B cell (primary cell): ENCODE measurements at regions not wholly inside any gene's neighbourhood (a gene's known extent, or its start where the extent isn't known, plus 50 kb on each side); places are given as distances from the start of the nearest gene placed in this dataset.

ENCODE experiments used
- ATAC-seq: fragments of 200-7000 bp; cut with Tn5 transposase; one replicate; pipeline ENCODE4 v1.10.0; 2021; ENCODE audit warnings: low read depth, mild to moderate bottlenecking, moderate number of reproducible peaks, moderate library complexity
- CTCF ChIA-PET: fragments of 350-600 bp; sonication (Branson Sonifier 250); formaldehyde crosslinking; loops from one replicate; lab custom pipeline; 2021; ENCODE audit warnings: antibody characterized with exemption, inconsistent platforms; lab: Charles Lee
- POLR2A ChIA-PET: fragments of 350-600 bp; sonication (Branson Sonifier 250); formaldehyde crosslinking; loops from one replicate; lab custom pipeline; 2021; ENCODE audit warnings: antibody characterized with exemption; lab: Charles Lee
- DNase-seq: peaks from one replicate; pipeline ENCODE4 v3.0.0; 2013
- H2AFZ ChIP-seq: 2 replicates; pipeline ENCODE4 v1.6.1; 2012; ENCODE audit warnings: mild to moderate bottlenecking, low read depth, low read length; ENCODE audit not compliant: insufficient read depth, poor library complexity, severe bottlenecking
- H3K27ac ChIP-seq, 2 donors: 1 replicate in 1 of 2; 2 replicates in 1 of 2; pipeline ENCODE4 v1.5.1; 2012 to 2013; ENCODE audit warnings: low read length in 2 of 2, mild to moderate bottlenecking in 2 of 2, moderate library complexity in 1 of 2
- H3K27me3 ChIP-seq, 4 experiments: fragments of 200-600 bp in 1 of 4; sonication (generic) in 1 of 4; replicated peaks in 1 of 4; 1 replicate in 2 of 4; 2 replicates in 2 of 4; pipeline versions ENCODE4 v1.6.1 to v1.7.0; 2013 to 2016; ENCODE audit warnings: low read length in 3 of 4, mild to moderate bottlenecking in 2 of 4, mixed read lengths in 1 of 4, moderate library complexity in 1 of 4; ENCODE audit not compliant: insufficient read depth in 4 of 4, control insufficient read depth in 3 of 4; ENCODE audit errors: control extremely low read depth in 1 of 4
- H3K36me3 ChIP-seq, 2 experiments: replicated peaks in 1 of 2; 1 replicate in 1 of 2; 2 replicates in 1 of 2; pipeline versions ENCODE4 v1.6.1 to v1.7.1; 2013; ENCODE audit warnings: low read length in 1 of 2; ENCODE audit not compliant: insufficient read depth in 2 of 2, control insufficient read depth in 1 of 2; ENCODE audit errors: control extremely low read depth in 1 of 2, extremely low read depth in 1 of 2
- H3K4me1 ChIP-seq, 2 donors: fragments of 200-600 bp in 1 of 2; sonication (generic) in 1 of 2; 1 replicate in 1 of 2; 2 replicates in 1 of 2; pipeline versions ENCODE4 v1.5.1 to v1.6.1; 2013 to 2017; ENCODE audit warnings: low read length in 2 of 2; ENCODE audit not compliant: control insufficient read depth in 2 of 2, insufficient read depth in 2 of 2
- H3K4me2 ChIP-seq: replicated peaks from 2 replicates; pipeline ENCODE3; 2012; ENCODE audit warnings: mild to moderate bottlenecking, low read depth, low read length; ENCODE audit not compliant: poor library complexity, severe bottlenecking
- H3K4me3 ChIP-seq, 5 experiments: fragments of 200-600 bp in 1 of 5; sonication (generic) in 1 of 5; 1 replicate in 3 of 5; 2 replicates in 2 of 5; pipeline versions ENCODE4 v1.5.1 to v1.7.0; 2011 to 2016; ENCODE audit warnings: low read length in 4 of 5, mild to moderate bottlenecking in 4 of 5, low read depth in 2 of 5, control low read depth in 1 of 5, moderate library complexity in 1 of 5; ENCODE audit not compliant: insufficient read depth in 1 of 5; ENCODE audit errors: control extremely low read depth in 1 of 5, extremely low read depth in 1 of 5
- H3K79me2 ChIP-seq: fragments of 200-600 bp; sonication (generic); one replicate; pipeline ENCODE4 v1.6.0; 2016; ENCODE audit warnings: low read length; ENCODE audit not compliant: control insufficient read depth, insufficient read depth
- H3K9ac ChIP-seq: fragments of 200-600 bp; sonication (generic); 2 replicates; pipeline ENCODE4 v1.6.1; 2017; ENCODE audit warnings: mild to moderate bottlenecking, low read length, moderate library complexity
- H3K9me3 ChIP-seq, 3 donors: one replicate each; pipeline versions ENCODE4 v1.6.1 to v1.7.1; 2013; ENCODE audit warnings: low read length in 2 of 3; ENCODE audit not compliant: control insufficient read depth in 2 of 3, insufficient read depth in 1 of 3; ENCODE audit errors: control extremely low read depth in 1 of 3
- H4K20me1 ChIP-seq: 2 replicates; pipeline ENCODE4 v1.6.0; 2012; ENCODE audit warnings: mild to moderate bottlenecking, low read length; ENCODE audit not compliant: insufficient read depth, control insufficient read depth, poor library complexity, severe bottlenecking
- H3K27ac Mint-ChIP-seq: one replicate; pipeline ENCODE4 v1.8.0; 2021; ENCODE audit warnings: mixed read lengths
- H3K27me3 Mint-ChIP-seq: one replicate; pipeline ENCODE4 v1.8.0; 2021; ENCODE audit warnings: mixed read lengths
- H3K4me1 Mint-ChIP-seq: one replicate; pipeline ENCODE4 v1.8.0; 2021; ENCODE audit warnings: mixed read lengths
- H3K4me3 Mint-ChIP-seq: one replicate; pipeline ENCODE4 v1.8.0; 2021; ENCODE audit warnings: mixed read lengths
- H3K9me3 Mint-ChIP-seq: one replicate; pipeline ENCODE4 v1.8.0; 2022; ENCODE audit warnings: mixed read lengths; ENCODE audit not compliant: insufficient read depth
- CTCF ChIP-seq: fragments of 200-600 bp; IDR thresholded peaks from one replicate; pipeline ENCODE4 v1.8.0; 2022; ENCODE audit warnings: antibody characterized with exemption, mild to moderate bottlenecking
- EZH2 ChIP-seq: IDR thresholded peaks from 2 replicates; pipeline ENCODE4 v1.6.1; 2012; ENCODE audit warnings: borderline replicate concordance, low read depth, mild to moderate bottlenecking, moderate library complexity, low read length; ENCODE audit not compliant: insufficient read depth, poor library complexity, severe bottlenecking
- WGBS: methylation state at CpG from one replicate; pipeline ENCODE4 v1.1.5; 2013; ENCODE audit warnings: missing lambda C conversion rate; ENCODE audit not compliant: insufficient coverage; 5-methylcytosine and 5-hydroxymethylcytosine counted together
- intact Hi-C: fragments of 100-400 bp; cut with micrococcal nuclease; formaldehyde crosslinking; loops from one replicate; pipeline ENCODE4 v1.10.0; 2022

GRCh38 chr6:78515271-78515670 lies 352.1 kb upstream of the IRAK1BP1 start:
- Histone ChIP-seq H3K4me2 (no peak overlapping the region), H3K4me1 (no peaks in the 10 kb centered on the region), H4K20me1 (no peaks in the 10 kb centered on the region), H3K79me2 (no peaks in the 10 kb centered on the region), H3K27ac (no peak overlapping the region), H3K4me3 (no peak overlapping the region), H3K9ac (no peak overlapping the region), H3K9me3 (no peaks in the 10 kb centered on the region), H3K27me3 (no peaks in the 10 kb centered on the region), H2AFZ (no peak overlapping the region), H3K36me3 (no peaks in the 10 kb centered on the region)
- Mint-ChIP-seq H3K27me3 (no peaks in the 10 kb centered on the region), H3K27ac (no peak overlapping the region), H3K4me1 (no peaks in the 10 kb centered on the region), H3K4me3 (no peak overlapping the region), H3K9me3 (peaks cover 6% of the 10 kb centered on the region)
- ATAC-seq (no peak), DNase-seq (no peak)
- POLR2A ChIA-PET: no interaction called here
- CTCF ChIA-PET: no interaction called here
- intact Hi-C loops: no loop called here
- TF ChIP-seq CTCF (no peak), EZH2 (no peak)
- no CpG with 5 or more reads among the region's 2 CpGs for WGBS

GRCh38 chr6:78517399-78517798 lies 350.0 kb upstream of the IRAK1BP1 start:
- intact Hi-C loops: no loop called here
- WGBS: 64% methylated on average over 2 of the region's 2 CpGs
- H3K9me3 ChIP-seq: no peaks in the 10 kb centered on the region
- Mint-ChIP-seq H3K27me3 (no peaks in the 10 kb centered on the region), H3K4me1 (no peaks in the 10 kb centered on the region), H3K4me3 (no peak overlapping the region), H3K27ac (no peak overlapping the region), H3K9me3 (peaks cover 2% of the 10 kb centered on the region)
- H3K36me3 ChIP-seq: no peaks in the 10 kb centered on the region
- ChIA-PET CTCF (no interaction called here), POLR2A (no interaction called here)
- no peak overlapping the region for H3K27ac ChIP-seq
- no peak overlapping the region for H3K4me2 ChIP-seq
- TF ChIP-seq CTCF (no peak), EZH2 (no peak)
- no peaks in the 10 kb centered on the region for H3K27me3 ChIP-seq
- no peaks in the 10 kb centered on the region for H3K4me1 ChIP-seq
- DNase-seq (no peak), ATAC-seq (no peak)
- no peaks in the 10 kb centered on the region for H4K20me1 ChIP-seq
- H3K9ac ChIP-seq: no peak overlapping the region
- H2AFZ ChIP-seq: no peak overlapping the region
- H3K79me2 ChIP-seq: no peaks in the 10 kb centered on the region
- H3K4me3 ChIP-seq: no peak overlapping the region
